ENCODE measurements at regions not wholly inside any gene's neighbourhood (a gene's known extent, or its start where the extent isn't known, plus 50 kb on each side); places are given as distances from the start of the nearest gene placed in this dataset.
A peak's percentile ranks its signal among the peaks of the same experiment; 100 is the strongest.

- H3K9me3 ChIP-seq = no peaks in the 10 kb centered on the region
- H3K27ac ChIP-seq = no peak overlapping the region
- H3K4me1 ChIP-seq = no peaks in the 10 kb centered on the region
- TF ChIP-seq CTCF (IDR thresholded peaks at IDR 0.05) (no peak), POLR2A (IDR thresholded peaks at IDR 0.05) (no peak), EP300 (IDR thresholded peaks at IDR 0.05) (no peak), POLR2AphosphoS5 (IDR thresholded peaks at IDR 0.05) (no peak)
- ATAC-seq (ENCODE audit: low FRiP score in 2 of 2) (no peak), DNase-seq (no peak)
- H3K4me3 ChIP-seq = no peak overlapping the region
- no peaks in the 10 kb centered on the region for H3K27me3 ChIP-seq
- WGBS, 2 donors = 88 to 98% methylated on average over 3 of the region's 3 CpGs
- no peaks in the 10 kb centered on the region for H3K36me3 ChIP-seq
These were observed 377.0 kb upstream of the ACTBL2 start for GRCh38 chr5:57859626-57860025.

- Histone ChIP-seq H3K27ac (no peak overlapping the region), H3K27me3 (no peaks in the 10 kb centered on the region), H3K9me3 (no peaks in the 10 kb centered on the region), H3K4me1 (peaks cover 0 to 4% (median 0%) of the 10 kb centered on the region in 4 donors), H3K4me3 (no peak overlapping the region), H3K36me3 (no peaks in the 10 kb centered on the region)
- TF ChIP-seq CTCF (IDR thresholded peaks at IDR 0.05) = no peak
- TF ChIP-seq POLR2A (IDR thresholded peaks at IDR 0.05) = no peak
- peak in 1 of 4 donors; percentile 26 for TF ChIP-seq EP300 (IDR thresholded peaks at IDR 0.05)
- peak in 1 of 2 donors; percentile 54 for TF ChIP-seq POLR2AphosphoS5 (IDR thresholded peaks at IDR 0.05)
- no peak for DNase-seq
- no peak for ATAC-seq (ENCODE audit: low FRiP score in 2 of 2)
These were observed 376.3 kb upstream of the ACTBL2 start for GRCh38 chr5:57858905-57859304.

- ATAC-seq (ENCODE audit: low FRiP score in 2 of 2) = no peak
- H3K4me3 ChIP-seq = no peak overlapping the region
- TF ChIP-seq EP300 (IDR thresholded peaks at IDR 0.05) = no peak
- no peak for TF ChIP-seq POLR2AphosphoS5 (IDR thresholded peaks at IDR 0.05)
- TF ChIP-seq POLR2A (IDR thresholded peaks at IDR 0.05) = no peak
- TF ChIP-seq CTCF (IDR thresholded peaks at IDR 0.05) = no peak
- peaks cover 0 to 4% (median 0%) of the 10 kb centered on the region in 4 donors for H3K4me1 ChIP-seq
- no peaks in the 10 kb centered on the region for H3K9me3 ChIP-seq
- H3K36me3 ChIP-seq = no peaks in the 10 kb centered on the region
- no peaks in the 10 kb centered on the region for H3K27me3 ChIP-seq
- H3K27ac ChIP-seq = no peak overlapping the region
- DNase-seq = no peak
These were observed 375.1 kb upstream of the ACTBL2 start for GRCh38 chr5:57857696-57858095.

GRCh38 chr5:57855831-57856230 is 373.2 kb upstream of the ACTBL2 start:
- DNase-seq (no peak), ATAC-seq (ENCODE audit: low FRiP score in 2 of 2) (no peak)
- 91 to 92% methylated on average over 2 of the region's 2 CpGs for WGBS, 2 donors
- TF ChIP-seq POLR2AphosphoS5 (IDR thresholded peaks at IDR 0.05) (no peak), POLR2A (IDR thresholded peaks at IDR 0.05) (no peak), EP300 (IDR thresholded peaks at IDR 0.05) (no peak), CTCF (IDR thresholded peaks at IDR 0.05) (no peak)
- no peak overlapping the region for H3K27ac ChIP-seq
- peaks cover 0 to 4% (median 0%) of the 10 kb centered on the region in 4 donors for H3K4me1 ChIP-seq
- no peak overlapping the region for H3K4me3 ChIP-seq
- no peaks in the 10 kb centered on the region for H3K36me3 ChIP-seq
- no peaks in the 10 kb centered on the region for H3K27me3 ChIP-seq
- H3K9me3 ChIP-seq = no peaks in the 10 kb centered on the region

- Histone ChIP-seq H3K9me3 (no peaks in the 10 kb centered on the region), H3K27ac (no peak overlapping the region), H3K4me1 (peaks cover 0 to 4% (median 0%) of the 10 kb centered on the region in 4 donors), H3K36me3 (no peaks in the 10 kb centered on the region), H3K4me3 (no peak overlapping the region), H3K27me3 (no peaks in the 10 kb centered on the region)
- TF ChIP-seq CTCF (IDR thresholded peaks at IDR 0.05) (no peak), POLR2AphosphoS5 (IDR thresholded peaks at IDR 0.05) (no peak), POLR2A (IDR thresholded peaks at IDR 0.05) (no peak), EP300 (IDR thresholded peaks at IDR 0.05) (no peak)
- 66 to 82% methylated on average over 3 of the region's 3 CpGs for WGBS, 2 donors
- DNase-seq (no peak), ATAC-seq (ENCODE audit: low FRiP score in 2 of 2) (no peak)
These were observed 371.5 kb upstream of the ACTBL2 start for GRCh38 chr5:57853929-57854697.
